Spinal cord (tissue), 9 donors: ENCODE measurements at regions not wholly inside any gene's neighbourhood (a gene's known extent, or its start where the extent isn't known, plus 50 kb on each side); places are given as distances from the start of the nearest gene placed in this dataset.

Experiments
- DNase-seq, 6 donors: peaks; one replicate each; pipeline versions ENCODE4 v3.0.0 to v3.0.0-alpha.2; 2013 to 2015; ENCODE audit warnings: low spot score in 6 of 6, low read depth in 4 of 6
- H3K27ac ChIP-seq: one replicate; pipeline ENCODE4 v1.5.1; 2013; ENCODE audit warnings: low read depth, low read length, control low read depth
- H3K27me3 ChIP-seq: one replicate; pipeline ENCODE4 v1.6.1; 2013; ENCODE audit warnings: low read length; ENCODE audit not compliant: control insufficient read depth, insufficient read depth
- H3K36me3 ChIP-seq: one replicate; pipeline ENCODE4 v1.6.1; 2013; ENCODE audit warnings: low read length; ENCODE audit not compliant: control insufficient read depth, insufficient read depth
- H3K4me1 ChIP-seq: one replicate; pipeline ENCODE4 v1.6.1; 2013; ENCODE audit warnings: low read length; ENCODE audit not compliant: control insufficient read depth, insufficient read depth
- H3K4me3 ChIP-seq: one replicate; pipeline ENCODE4 v1.5.1; 2013; ENCODE audit warnings: low read depth, low read length, control low read depth
- H3K9me3 ChIP-seq: one replicate; pipeline ENCODE4 v1.6.1; 2013; ENCODE audit warnings: low read length; ENCODE audit not compliant: control insufficient read depth, insufficient read depth
- WGBS: methylation state at CpG from one replicate; pipeline ENCODE4 v1.1.5; 2013; ENCODE audit warnings: missing lambda C conversion rate; ENCODE audit not compliant: insufficient coverage; 5-methylcytosine and 5-hydroxymethylcytosine counted together
- donor health status: healthy.

DNA sequence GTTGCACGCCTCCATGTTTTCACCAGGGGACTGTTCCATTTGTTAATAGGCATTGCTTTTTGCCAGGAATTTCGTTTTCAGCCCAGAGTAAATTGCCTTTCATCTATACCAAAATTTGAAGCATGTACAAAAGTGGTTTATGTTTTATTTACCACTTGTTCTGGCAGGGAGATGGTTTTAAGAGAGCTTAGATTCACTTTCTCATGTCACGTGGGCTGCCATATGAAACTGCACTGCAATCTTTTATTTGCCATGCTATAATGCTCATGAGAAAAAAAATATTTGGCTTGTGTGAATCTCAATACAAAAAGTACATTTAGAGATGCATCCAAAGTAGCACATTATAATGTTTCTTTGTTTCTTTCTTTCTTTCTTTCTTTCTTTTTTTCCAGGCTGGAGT lies 284.1 kb upstream of the GRIA1 start:
- Histone ChIP-seq H3K27ac (no peak overlapping the region), H3K36me3 (no peaks in the 10 kb centered on the region), H3K4me3 (no peak overlapping the region), H3K27me3 (no peaks in the 10 kb centered on the region), H3K4me1 (no peaks in the 10 kb centered on the region), H3K9me3 (no peaks in the 10 kb centered on the region)
- WGBS, result 40% methylated on average over 1 of the region's 3 CpGs
- DNase-seq, result peak in 2 of 6 donors; percentile 56 to 67

DNA sequence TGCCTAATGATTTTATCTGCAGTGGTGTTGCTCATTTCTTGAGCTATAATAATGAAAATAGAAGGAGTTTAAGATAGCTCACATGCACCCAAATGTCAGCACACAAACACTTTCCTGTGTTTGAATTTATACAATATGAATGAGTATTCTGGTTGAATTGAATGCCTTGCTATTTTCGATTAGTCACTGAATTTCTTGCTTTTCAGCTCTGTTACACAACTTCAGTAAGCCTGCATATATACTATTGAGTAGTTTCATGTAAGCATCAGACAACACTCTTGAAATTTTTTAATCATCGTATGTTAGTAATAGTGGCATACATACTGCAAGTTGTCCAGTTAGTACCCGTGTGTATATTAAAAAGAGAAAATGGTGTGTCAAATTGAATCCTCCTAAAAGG lies 281.5 kb upstream of the GRIA1 start:
- Histone ChIP-seq H3K27me3 (no peaks in the 10 kb centered on the region), H3K36me3 (no peaks in the 10 kb centered on the region), H3K27ac (no peak overlapping the region), H3K4me1 (no peaks in the 10 kb centered on the region), H3K9me3 (no peaks in the 10 kb centered on the region), H3K4me3 (no peak overlapping the region)
- DNase-seq, result no peak
- WGBS, result no CpG with 5 or more reads among the region's 3 CpGs

DNA sequence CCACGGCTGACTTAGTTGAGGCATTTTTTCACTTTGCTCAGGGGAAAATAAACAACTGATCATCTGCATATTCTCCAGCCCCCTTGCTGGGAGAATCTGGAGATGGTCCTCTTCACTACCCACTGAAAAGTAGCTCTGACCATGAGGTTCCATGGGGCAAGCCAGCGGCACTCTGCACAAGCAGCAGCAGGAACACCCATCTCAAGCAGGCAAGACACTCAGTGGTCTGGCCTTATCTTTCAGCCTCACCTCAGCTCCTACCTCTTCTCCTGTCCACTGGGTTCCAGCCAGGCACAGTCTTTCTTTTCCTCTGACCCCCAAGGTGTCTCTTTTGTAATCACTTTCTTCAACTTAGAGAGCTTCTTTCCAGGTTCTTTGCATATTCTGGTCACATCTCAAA lies 280.8 kb upstream of the GRIA1 start:
- Histone ChIP-seq H3K9me3 (no peaks in the 10 kb centered on the region), H3K27me3 (no peaks in the 10 kb centered on the region), H3K36me3 (no peaks in the 10 kb centered on the region), H3K4me1 (no peaks in the 10 kb centered on the region), H3K27ac (no peak overlapping the region), H3K4me3 (no peak overlapping the region)
- DNase-seq, result no peak
- 83% methylated on average over 1 of the region's 2 CpGs for WGBS

DNA sequence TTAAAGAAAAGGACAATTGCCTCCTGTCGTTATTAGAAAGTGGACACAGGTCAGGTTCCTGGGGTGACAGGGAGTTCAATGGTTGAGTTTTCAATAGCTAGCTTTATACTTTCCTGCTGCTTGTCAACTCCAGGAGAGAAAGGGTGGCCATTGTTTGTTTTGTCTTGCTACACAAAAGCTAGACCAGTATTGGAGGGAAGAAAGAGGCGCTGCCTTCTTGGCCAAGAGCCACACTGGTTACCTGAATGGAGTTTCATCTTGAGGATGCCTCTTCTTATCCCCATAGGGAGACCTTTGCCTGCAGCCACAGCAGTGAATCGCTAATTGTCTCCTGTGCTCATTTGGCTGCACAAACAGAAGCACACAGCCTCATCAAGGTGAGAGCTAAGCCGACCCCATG lies 279.4 kb upstream of the GRIA1 start:
- DNase-seq, result no peak
- Histone ChIP-seq H3K9me3 (no peaks in the 10 kb centered on the region), H3K4me3 (no peak overlapping the region), H3K4me1 (no peaks in the 10 kb centered on the region), H3K27ac (no peak overlapping the region), H3K27me3 (no peaks in the 10 kb centered on the region), H3K36me3 (no peaks in the 10 kb centered on the region)
- WGBS, result 26% methylated on average over 3 of the region's 4 CpGs

DNA sequence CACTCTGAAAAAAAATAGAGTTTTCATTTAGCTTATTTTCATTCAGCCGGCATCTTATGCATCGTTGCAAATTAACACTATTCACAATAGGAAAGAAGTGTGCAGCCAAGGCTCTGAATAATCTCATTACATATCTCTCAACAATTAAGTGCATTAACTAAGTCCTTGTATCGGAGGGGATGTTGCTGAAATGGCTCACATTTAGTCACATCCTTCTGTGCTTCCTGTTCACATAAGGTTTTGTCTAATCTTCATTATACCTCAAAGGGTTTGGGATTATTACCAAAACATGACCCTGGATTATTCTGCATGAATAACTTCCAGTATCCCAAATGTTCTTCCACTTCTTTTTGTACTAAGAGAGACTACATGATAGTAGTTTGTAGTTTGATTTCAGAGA lies 278.0 kb upstream of the GRIA1 start:
- no CpG with 5 or more reads among the region's 3 CpGs for WGBS
- no peak for DNase-seq
- no peaks in the 10 kb centered on the region for H3K4me1 ChIP-seq
- H3K36me3 ChIP-seq, result no peaks in the 10 kb centered on the region
- H3K27ac ChIP-seq, result no peak overlapping the region
- no peak overlapping the region for H3K4me3 ChIP-seq
- no peaks in the 10 kb centered on the region for H3K9me3 ChIP-seq
- H3K27me3 ChIP-seq, result no peaks in the 10 kb centered on the region

DNA sequence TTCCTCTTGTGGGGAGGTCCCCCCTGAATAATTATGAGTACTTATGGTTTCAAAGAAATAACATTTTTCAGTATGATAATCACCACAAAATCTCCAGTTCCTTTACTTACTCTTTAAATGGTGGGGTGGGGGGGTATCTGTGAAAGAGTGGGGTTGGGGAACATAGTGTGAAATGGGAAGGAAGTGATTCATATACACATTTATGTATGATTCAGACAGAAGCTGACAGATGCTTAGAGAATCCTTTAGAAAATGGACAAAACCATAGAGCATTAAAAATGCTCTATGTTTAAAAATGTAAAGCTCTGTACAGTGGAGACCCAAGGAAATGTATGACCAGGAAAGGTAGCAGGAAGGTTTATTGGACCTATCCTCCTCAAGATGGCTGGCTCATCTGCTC lies 267.5 kb upstream of the GRIA1 start:
- Histone ChIP-seq H3K27ac (no peak overlapping the region), H3K36me3 (no peaks in the 10 kb centered on the region), H3K4me1 (no peaks in the 10 kb centered on the region), H3K9me3 (no peaks in the 10 kb centered on the region), H3K27me3 (no peaks in the 10 kb centered on the region), H3K4me3 (no peak overlapping the region)
- no peak for DNase-seq

DNA sequence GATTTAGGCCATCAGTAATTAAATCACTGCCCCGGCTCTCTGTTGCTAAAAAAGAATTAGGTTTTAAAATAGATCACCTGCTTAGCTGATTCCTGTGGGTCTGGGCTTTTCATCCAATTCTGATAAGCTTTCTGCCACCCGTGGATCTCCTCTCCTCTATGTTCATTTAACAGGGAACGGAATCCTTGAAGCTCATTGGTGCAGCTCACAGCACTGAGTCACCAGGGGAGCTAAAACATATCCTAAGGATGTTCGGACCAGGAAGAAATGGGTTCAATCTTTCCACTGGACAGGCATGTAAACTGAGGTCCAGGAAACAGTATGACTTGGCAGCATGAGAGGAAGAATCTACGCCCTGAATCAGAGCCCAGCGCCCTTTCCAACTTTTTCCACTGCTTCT lies 267.1 kb upstream of the GRIA1 start:
- 100% methylated on average over 5 of the region's 6 CpGs for WGBS

DNA sequence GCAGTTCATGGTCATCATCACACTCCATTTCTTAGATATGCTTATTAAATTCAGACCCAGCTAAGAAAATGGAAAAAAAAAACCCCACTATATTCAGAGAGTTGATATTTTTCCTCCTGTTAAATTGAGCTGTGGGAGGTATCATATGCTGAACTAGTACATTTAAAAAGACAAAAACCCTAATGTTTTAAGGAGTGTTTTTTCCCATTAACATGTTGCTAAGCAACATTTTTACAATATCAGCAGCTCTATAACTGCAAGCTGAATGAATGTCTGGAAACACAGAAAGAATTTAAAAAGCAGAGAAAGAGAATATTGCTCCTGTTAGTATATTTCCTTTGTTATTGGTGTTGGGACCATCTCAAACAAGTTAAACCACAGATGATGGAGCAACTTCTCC lies 265.8 kb upstream of the GRIA1 start:
- H3K4me3 ChIP-seq, result no peak overlapping the region
- H3K9me3 ChIP-seq, result no peaks in the 10 kb centered on the region
- peak in 2 of 6 donors; percentile 11 to 80 for DNase-seq
- H3K27me3 ChIP-seq, result no peaks in the 10 kb centered on the region
- no peaks in the 10 kb centered on the region for H3K4me1 ChIP-seq
- H3K27ac ChIP-seq, result no peak overlapping the region
- no peaks in the 10 kb centered on the region for H3K36me3 ChIP-seq

More for the DNA sequence above, 267.1 kb upstream of the GRIA1 start:
- H3K27me3 ChIP-seq, result no peaks in the 10 kb centered on the region
- DNase-seq, result no peak
- H3K36me3 ChIP-seq, result no peaks in the 10 kb centered on the region
- no peak overlapping the region for H3K27ac ChIP-seq
- no peak overlapping the region for H3K4me3 ChIP-seq
- H3K4me1 ChIP-seq, result no peaks in the 10 kb centered on the region
- no peaks in the 10 kb centered on the region for H3K9me3 ChIP-seq

DNA sequence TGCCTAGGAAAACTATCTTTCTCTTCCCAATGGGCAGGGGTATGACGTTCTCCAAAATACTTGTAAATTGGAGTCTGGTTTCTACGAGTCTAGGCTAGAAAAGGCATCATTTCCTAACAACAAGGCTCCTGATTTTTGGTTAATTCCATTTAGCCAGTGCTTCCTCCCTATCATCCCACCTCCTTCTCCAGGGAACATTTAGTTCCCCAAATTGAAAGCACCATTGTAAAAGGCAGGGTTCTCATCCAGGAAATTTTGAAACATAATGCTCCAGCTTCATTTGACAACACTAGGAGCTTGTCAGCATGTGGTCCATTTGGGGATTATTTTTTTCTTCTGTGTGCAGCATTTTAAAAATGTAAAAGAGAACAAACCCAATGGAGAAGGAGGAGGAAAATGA lies 256.5 kb upstream of the GRIA1 start:
- 70% methylated on average over 2 of the region's 2 CpGs for WGBS
- H3K27ac ChIP-seq, result no peak overlapping the region

DNA sequence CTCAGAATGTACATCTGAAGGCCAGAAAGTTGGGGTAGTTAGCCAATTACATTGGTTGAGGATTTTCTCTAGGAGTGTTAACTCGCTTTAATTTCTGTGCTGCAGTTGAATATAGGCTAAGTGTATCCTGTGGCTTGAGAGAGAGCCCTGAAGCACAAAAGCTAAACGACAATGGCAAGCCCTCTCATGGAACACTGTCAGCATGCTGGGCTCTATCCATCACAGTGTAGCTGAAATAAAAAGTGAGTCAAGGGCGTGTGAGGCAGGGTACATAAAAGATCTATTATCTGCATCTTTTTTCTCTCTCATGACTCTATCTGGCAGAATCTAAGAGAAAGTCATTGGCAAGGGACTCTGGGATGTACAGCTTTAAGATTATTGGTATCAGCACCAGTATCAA lies 254.2 kb upstream of the GRIA1 start:
- no peaks in the 10 kb centered on the region for H3K27me3 ChIP-seq
- H3K27ac ChIP-seq, result no peak overlapping the region
- no peaks in the 10 kb centered on the region for H3K9me3 ChIP-seq
- WGBS, result 63% methylated on average over 1 of the region's 3 CpGs
- no peaks in the 10 kb centered on the region for H3K36me3 ChIP-seq
- no peaks in the 10 kb centered on the region for H3K4me1 ChIP-seq
- H3K4me3 ChIP-seq, result no peak overlapping the region
- no peak for DNase-seq

More for the DNA sequence above, 256.5 kb upstream of the GRIA1 start:
- no peak overlapping the region for H3K4me3 ChIP-seq
- H3K36me3 ChIP-seq, result no peaks in the 10 kb centered on the region
- DNase-seq, result no peak
- H3K4me1 ChIP-seq, result no peaks in the 10 kb centered on the region
- H3K9me3 ChIP-seq, result no peaks in the 10 kb centered on the region
- H3K27me3 ChIP-seq, result no peaks in the 10 kb centered on the region
